Kidney (tissue), 13 donors: ENCODE measurements at regions not wholly inside any gene's neighbourhood (a gene's known extent, or its start where the extent isn't known, plus 50 kb on each side); places are given as distances from the start of the nearest gene placed in this dataset.

Experiments used
- DNase-seq, 5 donors: peaks; one replicate each; pipeline ENCODE4 v3.0.0-alpha.2; 2013 to 2020
- FAIRE-seq: peaks from 2 replicates; lab custom pipeline; 2012; peaks lifted over from hg19 to GRCh38; lab: Jason Lieb, UNC
- H3K27ac ChIP-seq, 2 donors: one replicate each; pipeline ENCODE4 v1.7.0; 2013; ENCODE audit warnings: low read depth in 2 of 2, low read length in 2 of 2, inconsistent platforms in 1 of 2
- H3K27me3 ChIP-seq: one replicate; pipeline ENCODE4 v1.7.1; 2013; ENCODE audit warnings: low read length, inconsistent platforms; ENCODE audit not compliant: control insufficient read depth, insufficient read depth
- H3K36me3 ChIP-seq, 3 donors: one replicate each; pipeline versions ENCODE4 v1.7.0 to v1.7.1; 2013; ENCODE audit warnings: low read length in 3 of 3, control low read depth in 1 of 3, inconsistent platforms in 1 of 3; ENCODE audit not compliant: insufficient read depth in 3 of 3, control insufficient read depth in 2 of 3
- H3K4me1 ChIP-seq, 3 donors: one replicate each; pipeline versions ENCODE4 v1.7.0 to v1.7.1; 2013; ENCODE audit warnings: low read length in 3 of 3, inconsistent platforms in 1 of 3, low read depth in 1 of 3; ENCODE audit not compliant: control insufficient read depth in 2 of 3, insufficient read depth in 2 of 3
- H3K4me3 ChIP-seq, 3 donors: one replicate each; pipeline versions ENCODE4 v1.7.0 to v1.8.1; 2013; ENCODE audit warnings: low read length in 3 of 3, control low read depth in 1 of 3, inconsistent platforms in 1 of 3
- H3K9ac ChIP-seq, 3 donors: one replicate each; pipeline versions ENCODE4 v1.7.0 to v1.7.1; 2013; ENCODE audit warnings: low read length in 3 of 3, control low read depth in 1 of 3, inconsistent platforms in 1 of 3
- H3K9me3 ChIP-seq, 3 donors: one replicate each; pipeline versions ENCODE4 v1.7.0 to v1.7.1; 2013; ENCODE audit warnings: low read length in 3 of 3, control low read depth in 1 of 3, inconsistent platforms in 1 of 3; ENCODE audit not compliant: control insufficient read depth in 2 of 3, insufficient read depth in 1 of 3
- intact Hi-C: fragments of 100-400 bp; cut with DNase I; formaldehyde crosslinking; loops from one replicate; pipeline ENCODE4 v1.11.1; 2022
- TF ChIP-seq, protein P1 (sequence below): IDR thresholded peaks from 3 replicates; pipeline ENCODE4 v1.5.1; 2012; ENCODE audit warnings: mild to moderate bottlenecking, moderate library complexity, borderline replicate concordance; ENCODE audit not compliant: insufficient read depth; ENCODE audit errors: extremely low read depth
- donor health status: control.
- donor health status: control.
- donor health status: control.
- donor health status: control.
- donor health status: control.
- donor health status: DM: yes; HTN: yes; CAD: no.
- donor health status: Normal renal cell carcinoma (clear cell type).

GRCh38 chr5:56357426-56357825 lies 124.3 kb upstream of the ANKRD55 start:
- TF ChIP-seq, protein P1, sequence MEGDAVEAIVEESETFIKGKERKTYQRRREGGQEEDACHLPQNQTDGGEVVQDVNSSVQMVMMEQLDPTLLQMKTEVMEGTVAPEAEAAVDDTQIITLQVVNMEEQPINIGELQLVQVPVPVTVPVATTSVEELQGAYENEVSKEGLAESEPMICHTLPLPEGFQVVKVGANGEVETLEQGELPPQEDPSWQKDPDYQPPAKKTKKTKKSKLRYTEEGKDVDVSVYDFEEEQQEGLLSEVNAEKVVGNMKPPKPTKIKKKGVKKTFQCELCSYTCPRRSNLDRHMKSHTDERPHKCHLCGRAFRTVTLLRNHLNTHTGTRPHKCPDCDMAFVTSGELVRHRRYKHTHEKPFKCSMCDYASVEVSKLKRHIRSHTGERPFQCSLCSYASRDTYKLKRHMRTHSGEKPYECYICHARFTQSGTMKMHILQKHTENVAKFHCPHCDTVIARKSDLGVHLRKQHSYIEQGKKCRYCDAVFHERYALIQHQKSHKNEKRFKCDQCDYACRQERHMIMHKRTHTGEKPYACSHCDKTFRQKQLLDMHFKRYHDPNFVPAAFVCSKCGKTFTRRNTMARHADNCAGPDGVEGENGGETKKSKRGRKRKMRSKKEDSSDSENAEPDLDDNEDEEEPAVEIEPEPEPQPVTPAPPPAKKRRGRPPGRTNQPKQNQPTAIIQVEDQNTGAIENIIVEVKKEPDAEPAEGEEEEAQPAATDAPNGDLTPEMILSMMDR, result no peak
- no peak for FAIRE-seq
- no peak for DNase-seq
- no peaks in the 10 kb centered on the region for H3K27me3 ChIP-seq
- H3K4me1 ChIP-seq, result peaks cover 12 to 44% (median 21%) of the 10 kb centered on the region in 3 donors
- no peak overlapping the region for H3K9ac ChIP-seq
- no peak overlapping the region for H3K4me3 ChIP-seq
- H3K27ac ChIP-seq, result peak overlapping the region; percentile 61 to 91
- H3K36me3 ChIP-seq, result no peaks in the 10 kb centered on the region
- intact Hi-C loops, result no loop called here
- H3K9me3 ChIP-seq, result no peaks in the 10 kb centered on the region

DNA sequence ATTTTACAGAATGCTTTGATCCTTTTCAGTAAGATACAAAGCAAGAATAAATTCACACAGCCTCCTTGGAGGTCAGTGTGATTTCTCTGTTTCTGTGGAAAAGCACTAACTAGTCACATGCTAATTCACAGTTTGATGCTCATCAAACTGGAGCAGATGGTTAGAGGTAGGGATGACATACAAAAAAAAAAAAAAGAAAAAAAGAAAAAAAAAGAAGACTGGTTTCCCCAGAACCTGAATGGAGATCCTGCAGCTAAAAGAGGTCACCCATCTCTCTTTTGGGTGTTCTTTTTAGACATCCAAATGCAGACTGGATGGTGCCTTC lies 123.7 kb upstream of the ANKRD55 start:
- Histone ChIP-seq H3K27ac (peak overlapping the region; percentile 61 to 91), H3K36me3 (no peaks in the 10 kb centered on the region), H3K4me3 (no peak overlapping the region), H3K27me3 (no peaks in the 10 kb centered on the region), H3K9ac (no peak overlapping the region), H3K4me1 (peaks cover 12 to 44% (median 23%) of the 10 kb centered on the region in 3 donors), H3K9me3 (no peaks in the 10 kb centered on the region)
- FAIRE-seq (no peak), DNase-seq (no peak)
- TF ChIP-seq, protein P1, result no peak
- intact Hi-C loops, result no loop called here

GRCh38 chr5:56356121-56356835 lies 123.1 kb upstream of the ANKRD55 start:
- Histone ChIP-seq H3K27ac (peak overlapping the region; percentile 28 to 61), H3K27me3 (no peaks in the 10 kb centered on the region), H3K36me3 (no peaks in the 10 kb centered on the region), H3K9me3 (no peaks in the 10 kb centered on the region), H3K9ac (no peak overlapping the region), H3K4me3 (no peak overlapping the region), H3K4me1 (peaks cover 12 to 44% (median 23%) of the 10 kb centered on the region in 3 donors)
- TF ChIP-seq, protein P1, result no peak
- DNase-seq (peak in 3 of 5 donors; percentile 46 to 83 (median 74)), FAIRE-seq (no peak)
- intact Hi-C loops, result no loop called here
